ENCODE measurements at regions not wholly inside any gene's neighbourhood (a gene's known extent, or its start where the extent isn't known, plus 50 kb on each side); places are given as distances from the start of the nearest gene placed in this dataset.

- TF ChIP-seq, protein P1, sequence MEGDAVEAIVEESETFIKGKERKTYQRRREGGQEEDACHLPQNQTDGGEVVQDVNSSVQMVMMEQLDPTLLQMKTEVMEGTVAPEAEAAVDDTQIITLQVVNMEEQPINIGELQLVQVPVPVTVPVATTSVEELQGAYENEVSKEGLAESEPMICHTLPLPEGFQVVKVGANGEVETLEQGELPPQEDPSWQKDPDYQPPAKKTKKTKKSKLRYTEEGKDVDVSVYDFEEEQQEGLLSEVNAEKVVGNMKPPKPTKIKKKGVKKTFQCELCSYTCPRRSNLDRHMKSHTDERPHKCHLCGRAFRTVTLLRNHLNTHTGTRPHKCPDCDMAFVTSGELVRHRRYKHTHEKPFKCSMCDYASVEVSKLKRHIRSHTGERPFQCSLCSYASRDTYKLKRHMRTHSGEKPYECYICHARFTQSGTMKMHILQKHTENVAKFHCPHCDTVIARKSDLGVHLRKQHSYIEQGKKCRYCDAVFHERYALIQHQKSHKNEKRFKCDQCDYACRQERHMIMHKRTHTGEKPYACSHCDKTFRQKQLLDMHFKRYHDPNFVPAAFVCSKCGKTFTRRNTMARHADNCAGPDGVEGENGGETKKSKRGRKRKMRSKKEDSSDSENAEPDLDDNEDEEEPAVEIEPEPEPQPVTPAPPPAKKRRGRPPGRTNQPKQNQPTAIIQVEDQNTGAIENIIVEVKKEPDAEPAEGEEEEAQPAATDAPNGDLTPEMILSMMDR (IDR thresholded peaks at IDR 0.05; ENCODE audit: borderline replicate concordance, extremely low read depth, insufficient read depth) = no peak
- no peak overlapping the region for H3K4me3 ChIP-seq (ENCODE audit: low read length in 3 of 3)
- H3K4me1 ChIP-seq (ENCODE audit: control insufficient read depth in 2 of 3, insufficient read depth in 2 of 3, low read depth in 1 of 3, low read length in 3 of 3) = no peaks in the 10 kb centered on the region
- FAIRE-seq (no peak), DNase-seq (no peak)
- H3K27ac ChIP-seq (ENCODE audit: low read depth in 2 of 2, low read length in 2 of 2) = no peak overlapping the region
- H3K27me3 ChIP-seq (ENCODE audit: control insufficient read depth, insufficient read depth, low read length) = no peaks in the 10 kb centered on the region
- intact Hi-C loops (cut with DNase I) = no loop called here
- H3K36me3 ChIP-seq (ENCODE audit: control insufficient read depth in 2 of 3, insufficient read depth in 3 of 3, low read length in 3 of 3) = no peaks in the 10 kb centered on the region
- no peaks in the 10 kb centered on the region for H3K9me3 ChIP-seq (ENCODE audit: control insufficient read depth in 2 of 3, insufficient read depth in 1 of 3, low read length in 3 of 3)
- H3K9ac ChIP-seq (ENCODE audit: low read length in 3 of 3) = no peak overlapping the region
Observed at GRCh38 chr10:8507156-8507555, 452.7 kb downstream of the GATA3 start.

DNA sequence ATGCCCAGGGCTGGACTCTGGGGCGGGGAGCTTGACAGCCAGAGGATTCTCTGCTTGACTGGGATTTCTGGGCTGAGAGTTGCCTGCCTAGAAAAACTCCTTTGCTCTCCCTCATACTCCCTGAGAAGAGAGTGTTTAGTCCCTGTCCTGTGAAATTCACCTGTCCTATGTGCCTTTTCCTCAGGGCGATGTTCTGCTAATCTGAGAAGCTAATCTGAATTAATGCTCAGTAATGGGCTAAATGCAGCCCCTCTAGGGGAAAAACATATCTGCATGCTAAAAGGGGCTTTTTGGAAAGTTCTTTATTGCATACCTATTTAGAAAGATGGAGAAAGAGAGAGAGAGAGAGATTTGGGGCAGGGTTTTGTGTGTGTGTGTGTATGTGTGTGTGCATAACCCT is 454.4 kb downstream of the GATA3 start:
- Histone ChIP-seq H3K9me3 (ENCODE audit: control insufficient read depth in 2 of 3, insufficient read depth in 1 of 3, low read length in 3 of 3) (no peaks in the 10 kb centered on the region), H3K36me3 (ENCODE audit: control insufficient read depth in 2 of 3, insufficient read depth in 3 of 3, low read length in 3 of 3) (no peaks in the 10 kb centered on the region), H3K27me3 (ENCODE audit: control insufficient read depth, insufficient read depth, low read length) (no peaks in the 10 kb centered on the region), H3K27ac (ENCODE audit: low read depth in 2 of 2, low read length in 2 of 2) (no peak overlapping the region), H3K9ac (ENCODE audit: low read length in 3 of 3) (no peak overlapping the region), H3K4me1 (ENCODE audit: control insufficient read depth in 2 of 3, insufficient read depth in 2 of 3, low read depth in 1 of 3, low read length in 3 of 3) (no peaks in the 10 kb centered on the region), H3K4me3 (ENCODE audit: low read length in 3 of 3) (no peak overlapping the region)
- intact Hi-C loops (cut with DNase I) = no loop called here
- DNase-seq = no peak
- TF ChIP-seq, protein P1 (IDR thresholded peaks at IDR 0.05; ENCODE audit: borderline replicate concordance, extremely low read depth, insufficient read depth) = no peak
- FAIRE-seq = no peak

GRCh38 chr10:8510471-8510870 is 456.0 kb downstream of the GATA3 start:
- no peaks in the 10 kb centered on the region for H3K27me3 ChIP-seq (ENCODE audit: control insufficient read depth, insufficient read depth, low read length)
- no peak overlapping the region for H3K4me3 ChIP-seq (ENCODE audit: low read length in 3 of 3)
- no peak overlapping the region for H3K27ac ChIP-seq (ENCODE audit: low read depth in 2 of 2, low read length in 2 of 2)
- no peak for FAIRE-seq
- H3K4me1 ChIP-seq (ENCODE audit: control insufficient read depth in 2 of 3, insufficient read depth in 2 of 3, low read depth in 1 of 3, low read length in 3 of 3) = no peaks in the 10 kb centered on the region
- no peaks in the 10 kb centered on the region for H3K36me3 ChIP-seq (ENCODE audit: control insufficient read depth in 2 of 3, insufficient read depth in 3 of 3, low read length in 3 of 3)
- TF ChIP-seq, protein P1 (IDR thresholded peaks at IDR 0.05; ENCODE audit: borderline replicate concordance, extremely low read depth, insufficient read depth) = no peak
- DNase-seq = no peak
- no peak overlapping the region for H3K9ac ChIP-seq (ENCODE audit: low read length in 3 of 3)
- intact Hi-C loops (cut with DNase I) = no loop called here
- no peaks in the 10 kb centered on the region for H3K9me3 ChIP-seq (ENCODE audit: control insufficient read depth in 2 of 3, insufficient read depth in 1 of 3, low read length in 3 of 3)

- intact Hi-C loops (cut with DNase I) = no loop called here
- no peaks in the 10 kb centered on the region for H3K36me3 ChIP-seq (ENCODE audit: control insufficient read depth in 2 of 3, insufficient read depth in 3 of 3, low read length in 3 of 3)
Observed at GRCh38 chr10:8511026-8511425, 456.5 kb downstream of the GATA3 start.

More at GRCh38 chr10:8511026-8511425, 456.5 kb downstream of the GATA3 start:
- no peaks in the 10 kb centered on the region for H3K27me3 ChIP-seq (ENCODE audit: control insufficient read depth, insufficient read depth, low read length)
- TF ChIP-seq, protein P1 (IDR thresholded peaks at IDR 0.05; ENCODE audit: borderline replicate concordance, extremely low read depth, insufficient read depth) = no peak
- no peak overlapping the region for H3K4me3 ChIP-seq (ENCODE audit: low read length in 3 of 3)
- H3K27ac ChIP-seq (ENCODE audit: low read depth in 2 of 2, low read length in 2 of 2) = no peak overlapping the region
- FAIRE-seq (no peak), DNase-seq (no peak)
- H3K9me3 ChIP-seq (ENCODE audit: control insufficient read depth in 2 of 3, insufficient read depth in 1 of 3, low read length in 3 of 3) = no peaks in the 10 kb centered on the region
- no peaks in the 10 kb centered on the region for H3K4me1 ChIP-seq (ENCODE audit: control insufficient read depth in 2 of 3, insufficient read depth in 2 of 3, low read depth in 1 of 3, low read length in 3 of 3)
- no peak overlapping the region for H3K9ac ChIP-seq (ENCODE audit: low read length in 3 of 3)

All from kidney (tissue), 13 donors.